ENCODE measurements at regions not wholly inside any gene's neighbourhood (a gene's known extent, or its start where the extent isn't known, plus 50 kb on each side); places are given as distances from the start of the nearest gene placed in this dataset.

DNA sequence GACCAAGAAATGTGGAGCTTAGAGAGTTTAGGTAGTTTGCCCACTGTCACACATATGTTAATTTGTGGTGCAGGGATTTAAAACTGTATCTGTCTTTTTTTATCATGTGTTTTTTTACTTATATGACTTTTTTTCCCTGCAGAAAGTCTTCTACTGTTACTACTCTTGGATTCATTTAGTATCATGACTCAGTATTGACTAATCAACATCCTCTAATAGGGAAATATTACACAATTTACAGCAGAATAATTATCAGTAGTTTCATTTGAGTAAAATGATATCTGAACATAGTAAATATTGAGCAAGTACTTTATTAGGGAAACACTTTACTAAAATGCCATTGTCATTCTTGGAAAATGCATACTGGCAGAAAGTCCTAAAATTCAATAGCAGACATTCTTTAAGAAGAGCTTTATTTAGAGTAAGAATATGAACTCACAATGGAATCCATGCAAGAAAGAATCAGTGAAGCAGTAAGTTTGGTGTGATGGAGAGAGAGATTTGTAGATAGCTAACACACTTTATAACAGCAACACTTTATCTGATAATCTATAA lies 425.9 kb upstream of the SLC8A1 start:
- Histone ChIP-seq H3K27me3 (ENCODE audit: insufficient read depth, low read depth) (no peaks in the 10 kb centered on the region), H3K79me2 (ENCODE audit: insufficient read depth, low read depth) (no peaks in the 10 kb centered on the region), H3K36me3 (ENCODE audit: insufficient read depth) (no peaks in the 10 kb centered on the region), H3K4me1 (ENCODE audit: low read depth, poor library complexity, severe bottlenecking) (no peaks in the 10 kb centered on the region), H3K4me3 (IDR thresholded peaks at IDR 0.05; ENCODE audit: insufficient read depth, low read depth, low read length) (no peak overlapping the region), H2AFZ (ENCODE audit: low read depth) (no peak overlapping the region), H3K9ac (no peak overlapping the region), H3K4me2 (no peak overlapping the region), H4K20me1 (ENCODE audit: insufficient read depth) (no peaks in the 10 kb centered on the region), H3K27ac (no peak overlapping the region)
- TF ChIP-seq, protein P1, sequence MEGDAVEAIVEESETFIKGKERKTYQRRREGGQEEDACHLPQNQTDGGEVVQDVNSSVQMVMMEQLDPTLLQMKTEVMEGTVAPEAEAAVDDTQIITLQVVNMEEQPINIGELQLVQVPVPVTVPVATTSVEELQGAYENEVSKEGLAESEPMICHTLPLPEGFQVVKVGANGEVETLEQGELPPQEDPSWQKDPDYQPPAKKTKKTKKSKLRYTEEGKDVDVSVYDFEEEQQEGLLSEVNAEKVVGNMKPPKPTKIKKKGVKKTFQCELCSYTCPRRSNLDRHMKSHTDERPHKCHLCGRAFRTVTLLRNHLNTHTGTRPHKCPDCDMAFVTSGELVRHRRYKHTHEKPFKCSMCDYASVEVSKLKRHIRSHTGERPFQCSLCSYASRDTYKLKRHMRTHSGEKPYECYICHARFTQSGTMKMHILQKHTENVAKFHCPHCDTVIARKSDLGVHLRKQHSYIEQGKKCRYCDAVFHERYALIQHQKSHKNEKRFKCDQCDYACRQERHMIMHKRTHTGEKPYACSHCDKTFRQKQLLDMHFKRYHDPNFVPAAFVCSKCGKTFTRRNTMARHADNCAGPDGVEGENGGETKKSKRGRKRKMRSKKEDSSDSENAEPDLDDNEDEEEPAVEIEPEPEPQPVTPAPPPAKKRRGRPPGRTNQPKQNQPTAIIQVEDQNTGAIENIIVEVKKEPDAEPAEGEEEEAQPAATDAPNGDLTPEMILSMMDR (conservative IDR thresholded peaks at IDR 0.05; ENCODE audit: low read depth, low read length): no peak

DNA sequence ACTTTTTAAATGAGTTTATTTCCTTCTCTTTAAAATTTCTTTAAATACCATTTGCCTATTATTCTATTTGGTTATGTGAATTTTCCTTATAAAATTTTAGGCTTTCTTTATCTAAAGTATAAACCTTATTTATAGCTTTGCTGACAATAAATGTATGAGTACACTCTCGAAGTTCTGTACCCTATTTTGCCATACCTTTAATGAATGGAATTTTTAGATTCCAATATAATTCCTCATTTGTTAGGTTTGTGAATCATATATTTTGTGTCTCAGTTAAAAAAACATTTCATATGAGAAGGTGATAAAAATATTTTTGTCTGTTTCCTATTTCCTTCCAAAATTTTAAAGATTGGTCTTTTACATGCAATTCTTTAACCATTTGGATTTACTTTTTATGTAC lies 427.4 kb upstream of the SLC8A1 start:
- no peak overlapping the region for H3K9ac ChIP-seq
- H3K36me3 ChIP-seq (ENCODE audit: insufficient read depth): no peaks in the 10 kb centered on the region
- no peak overlapping the region for H3K4me3 ChIP-seq (IDR thresholded peaks at IDR 0.05; ENCODE audit: insufficient read depth, low read depth, low read length)
- H3K27me3 ChIP-seq (ENCODE audit: insufficient read depth, low read depth): no peaks in the 10 kb centered on the region
- no peaks in the 10 kb centered on the region for H3K79me2 ChIP-seq (ENCODE audit: insufficient read depth, low read depth)
- no peak overlapping the region for H3K4me2 ChIP-seq
- H4K20me1 ChIP-seq (ENCODE audit: insufficient read depth): no peaks in the 10 kb centered on the region
- H2AFZ ChIP-seq (ENCODE audit: low read depth): no peak overlapping the region
- TF ChIP-seq, protein P1 (conservative IDR thresholded peaks at IDR 0.05; ENCODE audit: low read depth, low read length): no peak
- no peak overlapping the region for H3K27ac ChIP-seq
- H3K4me1 ChIP-seq (ENCODE audit: low read depth, poor library complexity, severe bottlenecking): no peaks in the 10 kb centered on the region

DNA sequence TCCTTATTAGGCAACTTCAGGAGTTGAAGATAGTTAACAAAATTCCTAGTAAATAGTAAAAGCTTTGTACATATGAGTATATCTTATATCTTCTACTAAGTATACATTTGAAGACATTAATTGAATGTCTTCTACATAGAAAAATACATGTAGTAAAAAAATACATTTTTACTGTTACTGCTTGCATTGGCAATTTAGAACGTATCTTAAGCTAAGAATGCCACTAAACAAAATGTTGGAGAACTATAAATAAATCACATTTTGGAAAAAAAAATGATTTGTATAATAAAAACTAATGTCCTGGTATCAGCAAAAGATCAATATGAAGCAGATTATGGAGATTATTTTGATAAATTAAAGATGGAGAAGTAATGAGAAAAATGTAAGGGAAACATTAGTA lies 434.2 kb upstream of the SLC8A1 start:
- TF ChIP-seq, protein P1 (conservative IDR thresholded peaks at IDR 0.05; ENCODE audit: low read depth, low read length): no peak

DNA sequence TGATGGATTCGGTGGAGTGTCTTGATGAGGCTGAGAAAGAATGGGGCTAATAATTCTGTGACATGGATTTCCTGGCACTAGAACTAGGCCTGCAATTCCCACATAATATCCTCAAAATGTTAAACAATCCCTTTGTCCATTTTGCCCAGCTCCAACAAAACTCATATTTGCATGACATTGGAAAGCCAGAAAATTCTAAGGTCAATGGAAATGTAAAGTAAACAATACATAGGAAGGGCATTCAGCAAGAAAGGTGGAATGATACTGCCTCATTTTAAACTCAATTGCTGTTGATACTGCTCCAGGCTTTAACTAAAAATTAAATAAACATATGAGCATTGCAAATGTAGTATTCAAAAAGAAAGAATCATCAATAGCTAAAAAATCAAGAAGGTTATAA lies 434.8 kb upstream of the SLC8A1 start:
- Histone ChIP-seq H3K4me1 (ENCODE audit: low read depth, poor library complexity, severe bottlenecking) (no peaks in the 10 kb centered on the region), H3K27me3 (ENCODE audit: insufficient read depth, low read depth) (no peaks in the 10 kb centered on the region), H3K79me2 (ENCODE audit: insufficient read depth, low read depth) (no peaks in the 10 kb centered on the region), H3K4me2 (no peak overlapping the region), H2AFZ (ENCODE audit: low read depth) (no peak overlapping the region), H3K9ac (no peak overlapping the region), H4K20me1 (ENCODE audit: insufficient read depth) (no peaks in the 10 kb centered on the region), H3K4me3 (IDR thresholded peaks at IDR 0.05; ENCODE audit: insufficient read depth, low read depth, low read length) (no peak overlapping the region), H3K27ac (no peak overlapping the region), H3K36me3 (ENCODE audit: insufficient read depth) (no peaks in the 10 kb centered on the region)
- TF ChIP-seq, protein P1 (conservative IDR thresholded peaks at IDR 0.05; ENCODE audit: low read depth, low read length): no peak

More for the DNA sequence above, 434.2 kb upstream of the SLC8A1 start:
- Histone ChIP-seq H3K27ac (no peak overlapping the region), H3K36me3 (ENCODE audit: insufficient read depth) (no peaks in the 10 kb centered on the region), H2AFZ (ENCODE audit: low read depth) (no peak overlapping the region), H3K9ac (no peak overlapping the region), H3K27me3 (ENCODE audit: insufficient read depth, low read depth) (no peaks in the 10 kb centered on the region), H3K4me3 (IDR thresholded peaks at IDR 0.05; ENCODE audit: insufficient read depth, low read depth, low read length) (no peak overlapping the region), H3K4me1 (ENCODE audit: low read depth, poor library complexity, severe bottlenecking) (no peaks in the 10 kb centered on the region), H4K20me1 (ENCODE audit: insufficient read depth) (no peaks in the 10 kb centered on the region), H3K4me2 (no peak overlapping the region), H3K79me2 (ENCODE audit: insufficient read depth, low read depth) (no peaks in the 10 kb centered on the region)
